Stomach (tissue), 4 donors: ENCODE measurements at regions not wholly inside any gene's neighbourhood (a gene's known extent, or its start where the extent isn't known, plus 50 kb on each side); places are given as distances from the start of the nearest gene placed in this dataset.

Experiments
- CTCF ChIP-seq, 7 experiments: fragments of 450-650 bp in 4 of 7; fragments of 200-600 bp in 3 of 7; sonication (generic) in 3 of 7; IDR thresholded peaks; one replicate each; pipeline ENCODE4 v1.5.1; 2016 to 2019; ENCODE audit warnings: antibody characterized with exemption in 7 of 7, control low read depth in 2 of 7, mild to moderate bottlenecking in 1 of 7
- POLR2A ChIP-seq, 4 donors: fragments of 450-650 bp; IDR thresholded peaks; one replicate each; pipeline ENCODE4 v1.6.1; 2016; ENCODE audit warnings: antibody characterized with exemption in 4 of 4, control low read depth in 2 of 4, mild to moderate bottlenecking in 1 of 4, moderate library complexity in 1 of 4

DNA sequence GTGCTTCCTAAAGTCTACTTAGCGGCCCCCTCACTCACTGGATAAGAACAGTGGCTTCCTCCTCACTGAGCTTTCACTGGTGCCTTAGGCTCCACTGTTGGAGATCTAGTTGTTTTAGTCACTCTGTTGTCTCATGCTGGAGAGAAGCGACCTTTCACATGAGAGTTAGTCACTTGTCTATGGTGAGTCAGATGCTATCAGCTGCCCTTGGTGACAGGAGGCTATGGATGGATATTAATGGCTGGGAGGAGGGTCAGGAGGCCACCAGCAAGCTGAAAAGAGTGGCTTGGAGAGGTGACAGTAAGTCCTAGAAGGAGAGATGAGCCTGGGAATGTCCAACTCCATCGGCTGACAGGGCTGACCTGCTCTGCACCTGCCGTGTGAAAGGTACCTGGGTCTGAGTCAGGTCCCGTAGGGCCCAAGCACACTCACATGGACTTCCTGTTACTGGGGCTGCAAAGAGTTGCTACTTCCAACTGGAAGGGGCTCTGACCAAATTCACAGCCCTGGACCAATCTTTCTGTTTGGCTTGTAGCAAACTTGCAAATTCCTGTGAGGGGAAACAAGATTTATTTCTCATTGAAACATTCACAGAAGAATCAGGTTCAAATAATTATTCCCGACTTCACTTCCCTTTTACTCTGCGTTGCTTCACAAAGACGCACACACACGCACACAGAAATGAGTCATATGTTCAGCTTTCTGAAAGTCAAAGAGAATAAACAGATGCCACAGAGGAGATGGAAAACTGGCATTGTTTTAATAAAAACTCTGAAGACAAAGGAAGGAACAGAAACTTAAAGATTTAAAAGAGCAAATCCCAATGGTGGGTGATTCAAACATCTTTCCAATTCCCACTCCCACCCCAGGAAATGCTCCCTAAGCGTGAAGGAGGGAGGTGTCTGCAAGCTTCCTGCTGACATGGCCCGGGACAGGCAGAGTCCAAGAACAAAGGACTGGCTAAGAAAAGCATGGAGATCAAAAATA lies 203.5 kb upstream of the TWIST2 start:
- TF ChIP-seq CTCF (IDR thresholded peaks at IDR 0.05) (no peak), POLR2A (IDR thresholded peaks at IDR 0.05) (no peak)
